ENCODE measurements at regions not wholly inside any gene's neighbourhood (a gene's known extent, or its start where the extent isn't known, plus 50 kb on each side); places are given as distances from the start of the nearest gene placed in this dataset.

GRCh38 chr18:75612456-75612855 is 185.0 kb upstream of the SMIM21 start:
- Mint-ChIP-seq H3K4me3 (ENCODE audit: unreplicated experiment) (no peak overlapping the region), H3K27ac (ENCODE audit: unreplicated experiment) (no peak overlapping the region), H3K9me3 (ENCODE audit: unreplicated experiment) (no peaks in the 10 kb centered on the region), H3K4me1 (ENCODE audit: unreplicated experiment) (peaks cover 25% of the 10 kb centered on the region), H3K36me3 (ENCODE audit: low read depth, unreplicated experiment) (no peaks in the 10 kb centered on the region), H3K27me3 (ENCODE audit: unreplicated experiment) (peaks cover 2% of the 10 kb centered on the region)
- DNase-seq (ENCODE audit: low spot score): no peak
- TF ChIP-seq CTCF (IDR thresholded peaks at IDR 0.05; ENCODE audit: unreplicated experiment): no peak

- Mint-ChIP-seq H3K27me3 (ENCODE audit: unreplicated experiment) (no peaks in the 10 kb centered on the region), H3K27ac (ENCODE audit: unreplicated experiment) (no peak overlapping the region), H3K36me3 (ENCODE audit: low read depth, unreplicated experiment) (no peaks in the 10 kb centered on the region), H3K4me1 (ENCODE audit: unreplicated experiment) (peaks cover 7% of the 10 kb centered on the region), H3K9me3 (ENCODE audit: unreplicated experiment) (no peaks in the 10 kb centered on the region), H3K4me3 (ENCODE audit: unreplicated experiment) (no peak overlapping the region)
- TF ChIP-seq CTCF (IDR thresholded peaks at IDR 0.05; ENCODE audit: unreplicated experiment): no peak
- no peak for DNase-seq (ENCODE audit: low spot score)
These were observed 180.2 kb upstream of the SMIM21 start for GRCh38 chr18:75607701-75608100.

- no peak for DNase-seq (ENCODE audit: low spot score)
- H3K4me3 Mint-ChIP-seq (ENCODE audit: unreplicated experiment): no peak overlapping the region
- TF ChIP-seq CTCF (IDR thresholded peaks at IDR 0.05; ENCODE audit: unreplicated experiment): no peak
- no peak overlapping the region for H3K27ac Mint-ChIP-seq (ENCODE audit: unreplicated experiment)
- H3K27me3 Mint-ChIP-seq (ENCODE audit: unreplicated experiment): peaks cover 2% of the 10 kb centered on the region
- peaks cover 5% of the 10 kb centered on the region for H3K36me3 Mint-ChIP-seq (ENCODE audit: low read depth, unreplicated experiment)
- peaks cover 10% of the 10 kb centered on the region for H3K9me3 Mint-ChIP-seq (ENCODE audit: unreplicated experiment)
- no peaks in the 10 kb centered on the region for H3K4me1 Mint-ChIP-seq (ENCODE audit: unreplicated experiment)
These were observed 165.0 kb upstream of the SMIM21 start for GRCh38 chr18:75592527-75592926.

GRCh38 chr18:75588412-75588811 is 160.9 kb upstream of the SMIM21 start:
- Mint-ChIP-seq H3K27ac (ENCODE audit: unreplicated experiment) (no peak overlapping the region), H3K36me3 (ENCODE audit: low read depth, unreplicated experiment) (no peaks in the 10 kb centered on the region), H3K4me3 (ENCODE audit: unreplicated experiment) (no peak overlapping the region), H3K27me3 (ENCODE audit: unreplicated experiment) (peaks cover 2% of the 10 kb centered on the region), H3K4me1 (ENCODE audit: unreplicated experiment) (no peaks in the 10 kb centered on the region), H3K9me3 (ENCODE audit: unreplicated experiment) (peaks cover 5% of the 10 kb centered on the region)
- TF ChIP-seq CTCF (IDR thresholded peaks at IDR 0.05; ENCODE audit: unreplicated experiment): no peak
- no peak for DNase-seq (ENCODE audit: low spot score)

- H3K9me3 Mint-ChIP-seq (ENCODE audit: unreplicated experiment): no peaks in the 10 kb centered on the region
- H3K36me3 Mint-ChIP-seq (ENCODE audit: low read depth, unreplicated experiment): no peaks in the 10 kb centered on the region
- no peak overlapping the region for H3K4me3 Mint-ChIP-seq (ENCODE audit: unreplicated experiment)
- TF ChIP-seq CTCF (IDR thresholded peaks at IDR 0.05; ENCODE audit: unreplicated experiment): no peak
- DNase-seq (ENCODE audit: low spot score): no peak
- H3K4me1 Mint-ChIP-seq (ENCODE audit: unreplicated experiment): no peaks in the 10 kb centered on the region
- H3K27ac Mint-ChIP-seq (ENCODE audit: unreplicated experiment): no peak overlapping the region
- H3K27me3 Mint-ChIP-seq (ENCODE audit: unreplicated experiment): peaks cover 2% of the 10 kb centered on the region
These were observed 159.6 kb upstream of the SMIM21 start for GRCh38 chr18:75587131-75587530.

Data from endothelial cell (in vitro differentiated cells).